Inflammatory macrophage treated with lipopolysaccharide for 4 hours (primary cell): ENCODE measurements at regions not wholly inside any gene's neighbourhood (a gene's known extent, or its start where the extent isn't known, plus 50 kb on each side); places are given as distances from the start of the nearest gene placed in this dataset.
A peak's percentile ranks its signal among the peaks of the same experiment; 100 is the strongest.
"Not testable (repeated sequence)": the region's sequence is repeated elsewhere in the genome, so short reads cannot be mapped to it uniquely, and the experiment has no call there.

Experiments used
- DNase-seq: peaks from one replicate; pipeline ENCODE4 v3.0.0-alpha.2; 2020

DNA sequence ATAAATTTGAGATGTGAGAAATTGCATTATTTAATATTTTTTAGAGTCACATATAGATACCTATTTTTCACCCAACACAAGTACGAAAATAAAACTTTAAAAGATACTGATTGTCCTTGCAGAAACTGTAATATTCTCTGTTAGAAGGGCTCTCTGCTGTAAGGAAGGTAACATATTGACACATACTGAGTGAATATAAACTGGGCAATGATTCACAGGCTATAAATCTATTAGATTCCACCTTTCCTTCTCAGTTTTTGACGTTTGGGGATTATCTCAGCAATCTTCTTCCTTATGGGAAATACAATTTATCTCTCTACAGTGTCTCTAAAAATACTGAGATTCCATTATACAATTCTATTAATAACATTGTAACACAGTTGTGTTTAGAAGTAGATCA is 229.1 kb upstream of the MAP2 start:
- no peak for DNase-seq

GRCh38 chr2:209208211-209208610 is 215.6 kb upstream of the MAP2 start:
- DNase-seq: peak; percentile 41

DNA sequence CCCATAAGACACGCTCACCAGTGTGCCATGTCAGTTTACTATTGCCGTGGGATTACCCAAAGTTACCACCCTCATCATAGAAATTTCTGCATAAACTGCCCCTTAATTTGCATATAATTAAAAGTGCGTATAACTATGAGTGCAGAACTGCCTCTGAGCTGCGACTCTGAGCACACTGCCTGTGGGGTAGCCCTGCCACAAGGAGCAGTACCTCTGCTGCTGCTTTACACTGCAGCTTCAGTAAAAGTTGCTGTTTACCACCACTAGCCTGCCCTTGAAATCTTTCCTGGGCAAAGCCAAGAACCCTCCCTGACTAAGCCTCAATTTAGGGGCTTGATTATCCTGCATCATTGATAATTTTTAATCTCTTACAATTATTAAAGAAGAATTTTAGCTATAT is 213.9 kb upstream of the MAP2 start:
- DNase-seq: no peak

DNA sequence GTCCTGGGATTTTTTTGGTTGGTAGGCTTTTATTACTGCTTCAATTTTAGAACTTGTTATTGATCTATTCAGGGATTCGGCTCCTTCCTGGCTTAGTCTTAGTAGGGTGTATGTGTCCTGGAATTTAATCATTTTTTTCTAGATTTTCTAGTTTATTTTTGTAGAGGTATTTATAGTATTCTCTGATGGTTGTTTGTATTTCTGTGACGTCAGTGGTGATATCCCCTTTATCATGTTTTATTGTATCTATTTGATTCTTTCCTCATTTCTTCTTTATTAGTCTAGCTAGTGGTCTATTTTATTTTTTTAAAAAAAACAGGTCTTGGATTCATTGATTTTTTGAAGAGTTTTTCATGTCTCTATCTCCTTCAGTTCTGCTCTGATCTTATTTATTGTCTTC is 193.3 kb upstream of the MAP2 start:
- DNase-seq: no peak

DNA sequence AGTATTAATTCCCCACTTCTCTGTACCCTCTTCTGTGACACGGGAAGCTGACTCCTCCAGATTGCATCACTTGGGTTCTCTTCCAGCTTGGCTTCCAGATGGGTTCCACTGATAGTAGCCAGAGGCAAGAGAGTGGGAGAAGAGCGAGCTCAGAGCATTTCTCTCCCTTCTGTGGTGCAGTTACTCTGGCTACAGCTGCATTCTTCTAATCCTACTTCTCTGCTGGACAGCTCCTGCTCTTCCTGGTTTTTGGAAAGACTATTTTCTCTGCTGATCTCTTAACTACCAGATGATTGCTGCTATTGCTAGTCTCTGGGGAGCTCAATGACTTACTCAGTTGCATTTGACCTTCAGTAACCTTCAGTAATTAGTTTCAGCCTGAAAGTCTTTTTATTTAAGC is 187.5 kb upstream of the MAP2 start:
- DNase-seq: no peak

DNA sequence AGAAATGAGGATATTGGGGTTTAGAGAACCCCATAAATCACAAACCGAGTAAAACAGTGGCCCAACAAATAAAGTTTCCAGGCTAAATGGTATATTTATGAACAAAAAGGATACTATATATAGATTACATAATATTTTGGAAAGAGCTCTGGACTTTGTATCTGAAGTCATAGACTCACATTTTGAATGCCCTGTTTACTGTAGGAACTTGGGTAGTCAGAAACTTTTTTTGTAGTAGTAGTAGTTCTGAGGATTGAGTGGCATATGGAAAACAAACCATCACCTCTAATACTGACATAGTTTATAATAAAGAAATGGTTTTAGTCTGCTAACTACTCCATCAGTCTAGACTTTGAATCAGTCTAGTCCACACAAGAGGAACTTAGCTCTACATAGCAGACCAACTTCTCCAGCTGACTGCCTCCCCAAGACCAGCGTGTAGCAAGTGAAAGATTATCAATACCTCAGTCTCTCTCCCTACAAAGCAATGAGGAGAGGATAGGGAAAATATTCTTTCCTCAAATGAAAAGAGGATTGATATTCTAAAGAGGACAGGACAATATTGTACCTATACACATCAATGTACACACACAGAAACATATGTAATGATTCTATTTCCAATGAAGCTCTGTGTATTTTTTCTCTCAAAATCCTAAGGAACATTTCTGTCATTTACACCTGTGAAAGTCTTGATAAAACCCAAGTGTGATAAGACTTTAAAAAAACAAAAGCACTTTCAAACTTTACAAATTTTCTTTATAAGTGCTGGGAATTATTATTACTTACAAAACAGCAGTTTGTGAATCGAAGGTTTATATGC is 184.9 kb upstream of the MAP2 start:
- no peak for DNase-seq

DNA sequence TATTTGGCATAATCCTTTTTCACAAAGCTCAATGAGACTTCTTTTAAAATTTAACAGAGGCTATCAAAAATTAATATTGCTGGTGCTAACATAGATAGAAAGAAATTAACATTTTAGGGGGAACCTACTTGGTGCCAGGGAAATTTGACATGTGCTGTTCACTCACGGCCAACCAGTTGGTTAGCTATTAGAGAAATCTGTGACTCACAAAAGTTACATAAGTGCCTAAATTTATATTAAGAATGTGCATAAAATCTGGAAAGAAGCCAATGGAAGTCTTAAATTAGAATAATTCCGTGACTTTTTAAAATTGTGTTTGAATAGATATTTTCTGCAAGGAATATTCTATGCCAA is 184.3 kb upstream of the MAP2 start:
- no peak for DNase-seq

GRCh38 chr2:209240204-209240603 is 183.6 kb upstream of the MAP2 start:
- DNase-seq: no peak

DNA sequence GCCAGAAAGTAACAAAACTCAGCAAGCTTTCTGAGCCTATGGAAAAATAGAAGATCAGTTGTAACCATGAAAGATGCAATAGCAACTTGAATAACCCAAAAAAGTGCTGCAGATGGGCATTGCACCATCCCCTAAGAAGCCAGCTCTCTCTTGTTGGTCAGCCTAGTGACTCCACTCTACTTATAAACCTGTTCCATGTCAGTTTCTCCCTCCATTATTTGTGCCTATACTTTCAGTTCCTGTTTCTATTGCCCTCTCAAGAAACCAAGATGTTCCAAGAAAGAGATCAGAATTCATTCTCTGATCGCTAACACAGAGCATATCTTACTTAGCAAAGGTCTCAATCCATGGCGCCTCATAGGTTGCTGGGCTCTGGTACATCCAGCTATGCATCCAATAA is 170.3 kb upstream of the MAP2 start:
- DNase-seq: no peak

DNA sequence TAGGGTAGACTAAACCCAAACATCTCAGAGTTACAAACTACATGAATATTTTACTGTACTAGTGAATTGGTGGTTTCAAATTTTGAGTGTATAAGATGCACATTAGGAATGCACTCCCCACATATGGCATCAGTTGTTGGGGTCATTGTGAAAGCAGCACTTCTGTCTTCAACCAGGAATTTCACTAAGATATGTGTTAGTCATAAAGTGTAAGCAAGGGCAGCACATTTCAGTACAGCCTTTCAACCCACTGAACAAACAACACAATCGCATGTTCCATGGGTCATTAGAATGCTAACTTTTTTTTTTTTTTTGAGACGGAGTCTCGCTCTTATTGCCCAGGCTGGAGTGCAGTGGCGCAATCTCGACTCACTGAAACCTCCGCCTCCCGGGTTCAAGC is 164.1 kb upstream of the MAP2 start:
- no peak for DNase-seq

DNA sequence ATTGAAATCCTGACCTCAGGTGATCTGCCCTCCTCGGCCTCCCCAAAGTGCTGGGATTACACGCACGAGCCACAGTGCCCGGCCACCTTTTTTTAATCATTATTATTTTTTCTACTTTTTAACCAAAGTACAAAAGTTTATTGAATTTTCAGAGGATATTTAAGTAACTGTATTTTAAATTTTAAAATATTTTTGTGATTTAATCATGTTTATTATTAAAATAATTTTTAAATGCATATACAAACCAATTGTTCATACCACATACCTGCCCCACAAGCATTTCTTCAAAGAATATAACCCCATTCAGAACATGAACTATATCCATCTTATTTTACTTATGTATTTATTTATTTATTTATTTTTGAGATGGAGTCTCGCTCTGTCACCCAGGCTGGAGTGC is 163.6 kb upstream of the MAP2 start:
- no peak for DNase-seq

GRCh38 chr2:209261366-209262053 is 162.3 kb upstream of the MAP2 start:
- DNase-seq: not testable (repeated sequence)

- no peak for DNase-seq
Measured at GRCh38 chr2:209269024-209269423, 154.8 kb upstream of the MAP2 start.

- no peak for DNase-seq
Measured at GRCh38 chr2:209276000-209276399, 147.8 kb upstream of the MAP2 start.

- DNase-seq: no peak
Measured at GRCh38 chr2:209277444-209277843, 146.4 kb upstream of the MAP2 start.

- DNase-seq: no peak
Measured at GRCh38 chr2:209298601-209299000, 125.2 kb upstream of the MAP2 start.

DNA sequence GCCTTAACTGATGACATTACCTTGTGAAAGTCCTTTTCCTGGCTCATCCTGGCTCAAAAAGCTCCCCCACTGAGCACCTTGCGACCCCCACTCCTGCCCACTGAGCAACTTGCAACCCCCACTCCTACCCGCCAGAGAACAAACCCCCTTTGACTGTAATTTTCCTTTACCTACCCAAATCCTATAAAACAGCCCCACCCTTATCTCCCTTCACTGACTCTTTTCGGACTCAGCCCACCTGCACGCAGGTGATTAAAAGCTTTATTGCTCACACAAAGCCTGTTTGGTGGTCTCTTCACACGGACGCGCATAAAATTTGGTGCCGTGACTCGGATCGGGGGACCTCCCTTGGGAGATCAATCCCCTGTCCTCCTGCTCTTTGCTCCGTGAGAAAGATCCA is 124.4 kb upstream of the MAP2 start:
- not testable (repeated sequence) for DNase-seq

DNA sequence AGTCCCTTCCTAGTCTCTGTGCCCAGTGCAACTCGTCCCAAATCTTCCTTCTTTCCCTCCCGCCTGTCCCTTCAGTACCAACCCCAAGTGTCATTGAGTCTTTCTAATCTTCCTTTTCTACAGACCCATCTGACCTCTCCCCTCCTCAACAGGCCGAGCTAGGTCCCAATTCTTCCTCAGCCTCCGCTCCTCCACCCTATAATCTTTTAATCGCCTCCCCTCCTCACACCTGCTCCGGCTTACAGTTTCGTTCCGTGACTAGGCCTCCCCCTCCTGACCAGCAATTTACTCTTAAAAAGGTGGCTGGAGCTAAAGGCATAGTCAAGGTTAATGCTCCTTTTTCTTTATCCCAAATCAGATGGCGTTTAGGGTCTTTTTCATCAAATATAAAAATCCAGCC is 123.1 kb upstream of the MAP2 start:
- not testable (repeated sequence) for DNase-seq

DNA sequence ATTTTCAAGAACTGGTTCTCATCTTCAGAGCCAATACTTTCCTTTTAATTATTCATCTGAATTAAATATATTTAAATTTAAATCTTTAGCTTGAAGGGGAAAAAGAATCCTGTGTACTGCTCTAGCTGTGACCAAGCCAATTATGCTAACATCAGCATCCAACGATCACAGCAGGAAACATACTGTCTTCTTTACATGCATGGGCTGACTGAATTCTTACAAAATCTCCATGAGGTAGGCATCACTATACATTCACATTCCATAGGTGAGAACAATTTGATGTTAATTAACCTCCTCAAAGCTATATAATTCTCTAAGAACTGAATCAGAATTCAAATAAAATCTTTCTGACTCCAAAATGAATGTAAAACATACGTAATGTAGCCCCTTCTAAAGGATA is 118.8 kb upstream of the MAP2 start:
- no peak for DNase-seq

- DNase-seq: no peak
Measured at GRCh38 chr2:209305746-209306196, 118.1 kb upstream of the MAP2 start.

DNA sequence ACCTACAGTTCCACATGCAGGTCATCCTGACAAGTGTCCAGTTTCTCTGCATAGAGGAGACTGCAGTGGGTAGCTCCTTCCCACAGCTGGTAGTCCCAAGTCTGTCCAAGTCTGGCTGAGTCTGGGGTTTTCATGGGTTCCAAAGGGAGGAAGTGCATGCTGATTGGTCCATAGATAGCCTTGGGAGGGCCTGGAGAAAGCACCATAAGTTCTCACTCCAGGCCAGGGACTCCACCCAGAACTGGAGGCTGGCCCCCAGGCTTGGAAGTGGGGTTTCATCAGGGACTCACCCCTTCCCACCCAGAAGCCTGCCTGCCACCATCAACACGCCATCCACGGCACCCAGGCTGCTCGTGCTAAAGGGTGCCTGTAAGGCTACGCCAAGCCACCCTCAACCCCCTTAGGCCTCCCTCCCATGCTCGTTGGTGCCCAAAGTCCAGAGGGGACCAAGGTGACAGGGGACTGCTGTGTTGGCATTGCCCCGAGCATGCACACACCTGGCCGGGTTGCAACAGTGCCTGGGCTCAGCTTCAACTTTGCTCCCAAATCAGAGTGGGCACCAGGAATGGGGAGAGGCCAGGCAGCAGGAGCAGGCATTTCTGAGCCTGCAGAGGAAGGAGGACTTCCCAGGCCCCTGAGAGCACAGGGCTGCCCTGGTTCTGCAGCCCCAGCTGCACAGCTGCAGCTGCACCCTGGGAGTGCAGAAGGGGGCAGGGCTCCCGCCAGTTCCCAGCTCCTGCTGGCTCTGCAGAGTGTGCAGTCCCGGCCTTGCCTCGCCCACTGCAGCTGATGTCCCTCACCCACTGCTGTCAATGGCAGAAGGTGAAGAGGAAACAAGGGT is 116.5 kb upstream of the MAP2 start:
- DNase-seq: no peak

DNA sequence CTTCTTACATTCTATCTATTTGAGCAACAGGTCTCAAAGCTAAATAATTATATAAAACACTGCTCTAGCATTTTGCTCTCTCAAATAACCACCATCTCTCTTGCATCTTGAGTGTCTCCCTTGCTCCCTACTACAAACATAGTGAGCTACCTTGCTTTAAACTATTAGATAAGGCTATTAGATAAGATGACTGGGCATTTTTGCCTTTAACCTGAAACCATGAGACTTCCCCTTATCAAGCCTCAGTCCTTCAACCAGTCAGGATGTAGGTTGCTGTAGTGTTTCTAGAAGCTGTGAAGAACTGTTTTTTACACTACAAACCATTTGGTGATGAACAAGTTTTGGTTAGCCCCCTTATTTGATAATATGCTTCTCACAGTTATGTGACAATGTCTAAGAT is 115.4 kb upstream of the MAP2 start:
- no peak for DNase-seq

GRCh38 chr2:209311948-209312347 is 111.9 kb upstream of the MAP2 start:
- DNase-seq: no peak

DNA sequence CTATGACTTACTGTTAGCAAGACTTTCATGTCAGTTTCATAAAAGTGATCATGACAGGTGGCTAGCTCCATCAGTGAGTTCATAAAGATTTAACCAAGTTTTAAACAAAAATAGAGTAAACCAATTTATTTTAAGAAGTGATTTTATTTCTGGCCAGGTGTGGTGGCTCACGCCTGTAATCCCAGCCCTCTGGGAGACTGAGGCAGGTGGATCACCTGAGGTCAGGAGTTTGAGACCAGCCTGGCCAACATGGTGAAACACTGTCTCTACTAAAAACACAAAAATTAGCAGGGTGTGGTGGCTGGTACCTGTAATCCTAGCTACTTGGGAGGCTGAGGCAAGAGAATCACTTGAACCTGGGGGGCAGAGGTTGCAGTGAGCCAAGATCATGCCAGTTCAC is 111.4 kb upstream of the MAP2 start:
- not testable (repeated sequence) for DNase-seq
